ENCODE measurements at regions not wholly inside any gene's neighbourhood (a gene's known extent, or its start where the extent isn't known, plus 50 kb on each side); places are given as distances from the start of the nearest gene placed in this dataset.
A peak's percentile ranks its signal among the peaks of the same experiment; 100 is the strongest.
"Not testable (repeated sequence)": the region's sequence is repeated elsewhere in the genome, so short reads cannot be mapped to it uniquely, and the experiment has no call there.

GRCh38 chr9:34783951-34784487 lies 74.1 kb upstream of the CCL21 start:
- no peak for DNase-seq

- no peak for DNase-seq
Measured at GRCh38 chr9:34782372-34782771, 72.4 kb upstream of the CCL21 start.

GRCh38 chr9:34777666-34778065 lies 67.7 kb upstream of the CCL21 start:
- no peak for DNase-seq

- no peak for DNase-seq
Measured at GRCh38 chr9:34773955-34774354, 64.0 kb upstream of the CCL21 start.

- no peak for DNase-seq
Measured at GRCh38 chr9:34773306-34773910, 63.5 kb upstream of the CCL21 start.

GRCh38 chr9:34771007-34771406 lies 61.1 kb upstream of the CCL21 start:
- DNase-seq, result no peak

- not testable (repeated sequence) for DNase-seq
Measured at GRCh38 chr9:34767087-34767486, 57.2 kb upstream of the CCL21 start.

GRCh38 chr9:34760196-34761040 lies 50.5 kb upstream of the CCL21 start:
- DNase-seq, result peak; percentile 14

Measured in fibroblast of upper back skin (primary cell).